ENCODE measurements at regions not wholly inside any gene's neighbourhood (a gene's known extent, or its start where the extent isn't known, plus 50 kb on each side); places are given as distances from the start of the nearest gene placed in this dataset.
"Not testable (repeated sequence)": the region's sequence is repeated elsewhere in the genome, so short reads cannot be mapped to it uniquely, and the experiment has no call there.

- DNase-seq (ENCODE audit: low spot score), result no peak
Observed at GRCh38 chr5:72651109-72651508, 143.9 kb upstream of the ZNF366 start.

- DNase-seq (ENCODE audit: low spot score), result no peak
Observed at GRCh38 chr5:72649449-72649848, 142.2 kb upstream of the ZNF366 start.

- DNase-seq (ENCODE audit: low spot score), result no peak
Observed at GRCh38 chr5:72648480-72648879, 141.3 kb upstream of the ZNF366 start.

GRCh38 chr5:72647806-72648205 lies 140.6 kb upstream of the ZNF366 start:
- no peak for DNase-seq (ENCODE audit: low spot score)

- DNase-seq (ENCODE audit: low spot score), result no peak
Observed at GRCh38 chr5:72646246-72646866, 139.1 kb upstream of the ZNF366 start.

GRCh38 chr5:72645064-72645846 lies 138.0 kb upstream of the ZNF366 start:
- no peak for DNase-seq (ENCODE audit: low spot score)

- no peak for DNase-seq (ENCODE audit: low spot score)
Observed at GRCh38 chr5:72644296-72644695, 137.1 kb upstream of the ZNF366 start.

GRCh38 chr5:72641164-72641563 lies 134.0 kb upstream of the ZNF366 start:
- no peak for DNase-seq (ENCODE audit: low spot score)

GRCh38 chr5:72637058-72637457 lies 129.8 kb upstream of the ZNF366 start:
- DNase-seq (ENCODE audit: low spot score), result no peak

GRCh38 chr5:72636565-72636964 lies 129.4 kb upstream of the ZNF366 start:
- not testable (repeated sequence) for DNase-seq (ENCODE audit: low spot score)

GRCh38 chr5:72634444-72634843 lies 127.2 kb upstream of the ZNF366 start:
- no peak for DNase-seq (ENCODE audit: low spot score)

- DNase-seq (ENCODE audit: low spot score), result no peak
Observed at GRCh38 chr5:72633649-72634048, 126.4 kb upstream of the ZNF366 start.

GRCh38 chr5:72633041-72633445 lies 125.8 kb upstream of the ZNF366 start:
- no peak for DNase-seq (ENCODE audit: low spot score)

GRCh38 chr5:72630721-72631120 lies 123.5 kb upstream of the ZNF366 start:
- no peak for DNase-seq (ENCODE audit: low spot score)

GRCh38 chr5:72630081-72630480 lies 122.9 kb upstream of the ZNF366 start:
- DNase-seq (ENCODE audit: low spot score), result no peak

- DNase-seq (ENCODE audit: low spot score), result no peak
Observed at GRCh38 chr5:72628771-72629371, 121.7 kb upstream of the ZNF366 start.

GRCh38 chr5:72625332-72625731 lies 118.1 kb upstream of the ZNF366 start:
- DNase-seq (ENCODE audit: low spot score), result no peak

- DNase-seq (ENCODE audit: low spot score), result no peak
Observed at GRCh38 chr5:72624641-72625236, 117.5 kb upstream of the ZNF366 start.

GRCh38 chr5:72623936-72624335 lies 116.7 kb upstream of the ZNF366 start:
- no peak for DNase-seq (ENCODE audit: low spot score)

- no peak for DNase-seq (ENCODE audit: low spot score)
Observed at GRCh38 chr5:72623323-72623722, 116.1 kb upstream of the ZNF366 start.

- no peak for DNase-seq (ENCODE audit: low spot score)
Observed at GRCh38 chr5:72622170-72622760, 115.1 kb upstream of the ZNF366 start.

- DNase-seq (ENCODE audit: low spot score), result no peak
Observed at GRCh38 chr5:72621576-72621975, 114.4 kb upstream of the ZNF366 start.

GRCh38 chr5:72619677-72620076 lies 112.5 kb upstream of the ZNF366 start:
- DNase-seq (ENCODE audit: low spot score), result no peak

All from germinal center (tissue), 1 donor.